Neural cell (in vitro differentiated cells): ENCODE measurements at regions not wholly inside any gene's neighbourhood (a gene's known extent, or its start where the extent isn't known, plus 50 kb on each side); places are given as distances from the start of the nearest gene placed in this dataset.

Source experiments
- H2AFZ ChIP-seq: fragments of 200-600, 300-800 bp; sonication (generic), shearing (Covaris generic); 2 replicates; pipeline ENCODE4 v1.6.0; 2014; ENCODE audit warnings: low read depth, mild to moderate bottlenecking, antibody characterized with exemption, low read length, moderate library complexity
- H3F3A ChIP-seq: fragments of 200-600 bp; shearing (Covaris generic); 2 replicates; pipeline ENCODE4 v1.6.1; 2016; ENCODE audit warnings: mild to moderate bottlenecking, moderate library complexity, mixed read lengths, antibody characterized with exemption, low read length; ENCODE audit not compliant: insufficient read depth, poor library complexity, severe bottlenecking
- H3K27ac ChIP-seq: fragments of 200-600, 300-800 bp; sonication (generic), shearing (Covaris generic); 2 replicates; pipeline ENCODE4 v1.5.1; 2014; ENCODE audit warnings: mild to moderate bottlenecking, low read length, moderate library complexity
- H3K27me3 ChIP-seq: fragments of 300-800, 200-600 bp; sonication (generic), shearing (Covaris generic); 2 replicates; pipeline ENCODE4 v1.6.0; 2014; ENCODE audit warnings: mild to moderate bottlenecking, low read depth, low read length, moderate library complexity; ENCODE audit not compliant: insufficient read depth
- H3K36me3 ChIP-seq: fragments of 300-800, 200-600 bp; sonication (generic), shearing (Covaris generic); 2 replicates; pipeline ENCODE4 v1.5.1; 2014; ENCODE audit warnings: mild to moderate bottlenecking, antibody characterized with exemption, low read length, moderate library complexity; ENCODE audit not compliant: insufficient read depth
- H3K4me2 ChIP-seq: fragments of 300-800, 200-600 bp; sonication (generic), shearing (Covaris generic); 2 replicates; pipeline ENCODE4 v1.6.0; 2014; ENCODE audit warnings: mild to moderate bottlenecking, low read length
- H3K4me3 ChIP-seq: fragments of 300-800, 200-600 bp; sonication (generic), shearing (Covaris generic); 2 replicates; pipeline ENCODE4 v1.5.1; 2014; ENCODE audit warnings: mild to moderate bottlenecking, low read length, moderate library complexity
- H3K79me2 ChIP-seq: fragments of 200-600 bp; shearing (Covaris generic); replicated peaks from 2 replicates; pipeline ENCODE4 v1.6.0; 2014; ENCODE audit warnings: mild to moderate bottlenecking, low read length, moderate library complexity; ENCODE audit not compliant: insufficient read depth
- H3K9ac ChIP-seq: fragments of 300-800, 200-600 bp; sonication (generic), shearing (Covaris generic); 2 replicates; pipeline ENCODE4 v1.6.1; 2016; ENCODE audit warnings: mild to moderate bottlenecking, low read length, mixed read lengths
- H3K9me2 ChIP-seq: fragments of 200-600 bp; shearing (Covaris generic); 2 replicates; pipeline ENCODE4 v1.6.1; 2016; ENCODE audit warnings: mild to moderate bottlenecking, low read length, mixed read lengths; ENCODE audit not compliant: insufficient read depth
- H3K9me3 ChIP-seq: fragments of 200-600, 300-800 bp; sonication (generic), shearing (Covaris generic); 2 replicates; pipeline ENCODE4 v1.6.1; 2016; ENCODE audit warnings: mild to moderate bottlenecking, mixed run types, low read length, moderate library complexity, mixed read lengths
- H4K20me1 ChIP-seq: fragments of 200-600 bp; shearing (Covaris generic); 2 replicates; pipeline ENCODE4 v1.6.1; 2016; ENCODE audit warnings: mild to moderate bottlenecking, mixed run types; ENCODE audit not compliant: insufficient read depth
- EP300 ChIP-seq: fragments of 450-650 bp; conservative IDR thresholded peaks from 2 replicates; pipeline ENCODE4 v1.6.1; 2014; ENCODE audit warnings: antibody characterized with exemption, mild to moderate bottlenecking, moderate library complexity; ENCODE audit not compliant: poor library complexity, severe bottlenecking
- EZH2 ChIP-seq: fragments of 200-600, 300-800 bp; shearing (Covaris generic), sonication (generic); IDR thresholded peaks from 2 replicates; pipeline ENCODE4 v1.6.1; 2014; ENCODE audit warnings: antibody characterized with exemption, low read length, borderline replicate concordance, mild to moderate bottlenecking; ENCODE audit not compliant: insufficient read depth, poor library complexity, severe bottlenecking
- MXI1 ChIP-seq: fragments of 450-650 bp; conservative IDR thresholded peaks from 2 replicates; pipeline ENCODE4 v1.6.1; 2014; ENCODE audit warnings: antibody characterized with exemption, mild to moderate bottlenecking; ENCODE audit not compliant: poor library complexity, severe bottlenecking
- POLR2AphosphoS5 ChIP-seq: IDR thresholded peaks from 2 replicates; pipeline ENCODE4 v1.6.1; 2012
- RAD21 ChIP-seq: fragments of 450-650 bp; conservative IDR thresholded peaks from 2 replicates; pipeline ENCODE4 v1.6.1; 2014; ENCODE audit warnings: antibody characterized with exemption, mild to moderate bottlenecking, moderate library complexity
- SMC3 ChIP-seq: fragments of 450-650 bp; conservative IDR thresholded peaks from 2 replicates; pipeline ENCODE4 v1.6.1; 2014; ENCODE audit warnings: antibody characterized with exemption, mild to moderate bottlenecking, moderate library complexity; ENCODE audit not compliant: poor library complexity
- TAF1 ChIP-seq: IDR thresholded peaks from 2 replicates; pipeline ENCODE4 v1.6.1; 2012; ENCODE audit warnings: low read depth
- TF ChIP-seq, protein P1 (sequence below): fragments of 450-650 bp; IDR thresholded peaks from 2 replicates; pipeline ENCODE4 v1.5.1; 2014; ENCODE audit warnings: antibody characterized with exemption, mild to moderate bottlenecking, moderate library complexity; ENCODE audit not compliant: poor library complexity, severe bottlenecking
- TF ChIP-seq, protein P2 (sequence below): IDR thresholded peaks from 2 replicates; pipeline ENCODE4 v1.6.1; 2012; ENCODE audit warnings: borderline replicate concordance

DNA sequence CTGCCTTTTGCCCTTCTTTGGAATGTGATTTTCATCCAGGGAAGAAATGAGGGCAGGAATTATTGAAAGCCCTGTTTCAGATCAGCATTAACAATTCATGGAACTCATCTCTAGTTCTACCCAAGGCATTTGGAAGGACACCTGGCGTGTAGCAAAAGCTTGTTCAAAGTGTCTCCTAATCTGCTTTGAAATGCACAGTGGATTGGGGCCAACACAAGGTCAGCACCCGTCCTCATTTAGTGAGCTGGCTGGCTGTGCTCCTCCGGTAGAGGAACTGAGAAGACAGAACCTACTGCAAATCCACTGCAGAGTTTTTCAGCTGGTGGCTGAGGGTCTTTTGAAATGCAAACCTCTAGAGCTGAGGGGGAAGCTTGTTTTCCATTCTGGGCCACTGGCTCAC, 141.6 kb upstream of the STT3B start:
- Histone ChIP-seq H3K27ac (no peak overlapping the region), H3K9me3 (no peaks in the 10 kb centered on the region), H3K36me3 (no peaks in the 10 kb centered on the region), H3K27me3 (no peaks in the 10 kb centered on the region), H3K79me2 (no peaks in the 10 kb centered on the region), H3K4me3 (no peak overlapping the region), H4K20me1 (no peaks in the 10 kb centered on the region), H3K9ac (no peak overlapping the region), H3K4me2 (no peak overlapping the region), H3K9me2 (no peaks in the 10 kb centered on the region), H2AFZ (no peak overlapping the region), H3F3A (no peaks in the 10 kb centered on the region)
- TF ChIP-seq EZH2 (no peak), MXI1 (no peak), TAF1 (no peak), EP300 (no peak), POLR2AphosphoS5 (no peak), SMC3 (no peak)
- TF ChIP-seq, protein P1, sequence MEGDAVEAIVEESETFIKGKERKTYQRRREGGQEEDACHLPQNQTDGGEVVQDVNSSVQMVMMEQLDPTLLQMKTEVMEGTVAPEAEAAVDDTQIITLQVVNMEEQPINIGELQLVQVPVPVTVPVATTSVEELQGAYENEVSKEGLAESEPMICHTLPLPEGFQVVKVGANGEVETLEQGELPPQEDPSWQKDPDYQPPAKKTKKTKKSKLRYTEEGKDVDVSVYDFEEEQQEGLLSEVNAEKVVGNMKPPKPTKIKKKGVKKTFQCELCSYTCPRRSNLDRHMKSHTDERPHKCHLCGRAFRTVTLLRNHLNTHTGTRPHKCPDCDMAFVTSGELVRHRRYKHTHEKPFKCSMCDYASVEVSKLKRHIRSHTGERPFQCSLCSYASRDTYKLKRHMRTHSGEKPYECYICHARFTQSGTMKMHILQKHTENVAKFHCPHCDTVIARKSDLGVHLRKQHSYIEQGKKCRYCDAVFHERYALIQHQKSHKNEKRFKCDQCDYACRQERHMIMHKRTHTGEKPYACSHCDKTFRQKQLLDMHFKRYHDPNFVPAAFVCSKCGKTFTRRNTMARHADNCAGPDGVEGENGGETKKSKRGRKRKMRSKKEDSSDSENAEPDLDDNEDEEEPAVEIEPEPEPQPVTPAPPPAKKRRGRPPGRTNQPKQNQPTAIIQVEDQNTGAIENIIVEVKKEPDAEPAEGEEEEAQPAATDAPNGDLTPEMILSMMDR = no peak

DNA sequence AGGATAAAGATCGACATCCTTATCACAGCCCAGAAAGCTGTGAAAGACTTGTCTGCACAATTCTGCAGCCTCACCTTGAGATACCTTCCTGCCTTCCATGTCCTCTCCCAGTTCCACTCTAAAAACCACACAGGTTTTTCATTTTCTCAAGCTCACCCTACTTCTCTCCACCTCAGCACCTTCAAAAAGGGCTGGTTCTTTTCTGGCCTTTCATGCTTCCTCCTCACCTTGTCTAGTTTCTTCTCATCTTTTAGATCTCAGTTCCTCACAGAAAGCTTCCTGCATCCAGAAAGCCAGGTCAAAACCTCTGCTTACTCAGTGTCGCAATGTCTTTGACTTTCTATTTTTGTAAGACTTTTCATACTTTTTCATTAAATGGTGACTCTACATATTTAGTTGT, 140.2 kb upstream of the STT3B start:
- H3K4me2 ChIP-seq = no peak overlapping the region
- no peaks in the 10 kb centered on the region for H3K9me2 ChIP-seq
- no peaks in the 10 kb centered on the region for H3K36me3 ChIP-seq

More for the DNA sequence above, 140.2 kb upstream of the STT3B start:
- no peaks in the 10 kb centered on the region for H3K79me2 ChIP-seq
- H3F3A ChIP-seq = no peaks in the 10 kb centered on the region
- no peak overlapping the region for H3K27ac ChIP-seq
- H3K9ac ChIP-seq = no peak overlapping the region
- no peak overlapping the region for H2AFZ ChIP-seq
- TF ChIP-seq EZH2 (no peak), SMC3 (no peak), EP300 (no peak), RAD21 (no peak), POLR2AphosphoS5 (no peak), TAF1 (no peak), MXI1 (no peak)
- TF ChIP-seq, protein P2, sequence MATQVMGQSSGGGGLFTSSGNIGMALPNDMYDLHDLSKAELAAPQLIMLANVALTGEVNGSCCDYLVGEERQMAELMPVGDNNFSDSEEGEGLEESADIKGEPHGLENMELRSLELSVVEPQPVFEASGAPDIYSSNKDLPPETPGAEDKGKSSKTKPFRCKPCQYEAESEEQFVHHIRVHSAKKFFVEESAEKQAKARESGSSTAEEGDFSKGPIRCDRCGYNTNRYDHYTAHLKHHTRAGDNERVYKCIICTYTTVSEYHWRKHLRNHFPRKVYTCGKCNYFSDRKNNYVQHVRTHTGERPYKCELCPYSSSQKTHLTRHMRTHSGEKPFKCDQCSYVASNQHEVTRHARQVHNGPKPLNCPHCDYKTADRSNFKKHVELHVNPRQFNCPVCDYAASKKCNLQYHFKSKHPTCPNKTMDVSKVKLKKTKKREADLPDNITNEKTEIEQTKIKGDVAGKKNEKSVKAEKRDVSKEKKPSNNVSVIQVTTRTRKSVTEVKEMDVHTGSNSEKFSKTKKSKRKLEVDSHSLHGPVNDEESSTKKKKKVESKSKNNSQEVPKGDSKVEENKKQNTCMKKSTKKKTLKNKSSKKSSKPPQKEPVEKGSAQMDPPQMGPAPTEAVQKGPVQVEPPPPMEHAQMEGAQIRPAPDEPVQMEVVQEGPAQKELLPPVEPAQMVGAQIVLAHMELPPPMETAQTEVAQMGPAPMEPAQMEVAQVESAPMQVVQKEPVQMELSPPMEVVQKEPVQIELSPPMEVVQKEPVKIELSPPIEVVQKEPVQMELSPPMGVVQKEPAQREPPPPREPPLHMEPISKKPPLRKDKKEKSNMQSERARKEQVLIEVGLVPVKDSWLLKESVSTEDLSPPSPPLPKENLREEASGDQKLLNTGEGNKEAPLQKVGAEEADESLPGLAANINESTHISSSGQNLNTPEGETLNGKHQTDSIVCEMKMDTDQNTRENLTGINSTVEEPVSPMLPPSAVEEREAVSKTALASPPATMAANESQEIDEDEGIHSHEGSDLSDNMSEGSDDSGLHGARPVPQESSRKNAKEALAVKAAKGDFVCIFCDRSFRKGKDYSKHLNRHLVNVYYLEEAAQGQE = no peak
- TF ChIP-seq, protein P1 = no peak
- H3K4me3 ChIP-seq = no peak overlapping the region
- no peaks in the 10 kb centered on the region for H3K27me3 ChIP-seq
- no peaks in the 10 kb centered on the region for H3K9me3 ChIP-seq
- H4K20me1 ChIP-seq = no peaks in the 10 kb centered on the region
